ENCODE measurements at regions not wholly inside any gene's neighbourhood (a gene's known extent, or its start where the extent isn't known, plus 50 kb on each side); places are given as distances from the start of the nearest gene placed in this dataset.
A peak's percentile ranks its signal among the peaks of the same experiment; 100 is the strongest.

- H3K4me3 ChIP-seq (ENCODE audit: control insufficient read depth, low read depth, low read length): no peak overlapping the region
- TF ChIP-seq CTCF (IDR thresholded peaks at IDR 0.05; ENCODE audit: control insufficient read depth, insufficient read depth, low read depth, low read length, missing control alignments): no peak
- peak; percentile 16 for DNase-seq (ENCODE audit: low read depth)
Measured at GRCh38 chr14:38469156-38469555, 213.3 kb upstream of the CLEC14A start.

DNA sequence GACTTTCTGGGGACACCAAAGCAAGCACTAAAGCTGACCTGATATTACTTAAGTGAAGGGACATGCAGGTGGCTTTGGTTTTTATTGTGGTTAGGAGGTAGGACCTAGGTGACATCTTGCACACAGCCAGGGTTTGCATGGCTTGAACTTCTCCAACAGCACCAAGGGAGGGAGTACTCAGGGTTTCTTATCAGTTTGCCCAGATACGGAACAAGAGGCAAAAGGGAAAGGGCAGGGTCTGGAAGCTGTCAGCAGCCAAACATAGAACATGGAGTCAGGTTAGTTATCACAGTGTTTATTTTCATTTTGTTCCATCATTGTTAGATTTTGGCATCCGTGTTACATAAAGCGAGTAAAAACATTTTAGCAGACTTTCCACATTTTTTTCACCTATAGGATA lies 186.3 kb upstream of the CLEC14A start:
- DNase-seq (ENCODE audit: low read depth): no peak
- no peak overlapping the region for H3K4me3 ChIP-seq (ENCODE audit: control insufficient read depth, low read depth, low read length)
- no peak for TF ChIP-seq CTCF (IDR thresholded peaks at IDR 0.05; ENCODE audit: control insufficient read depth, insufficient read depth, low read depth, low read length, missing control alignments)

GRCh38 chr14:38432186-38432585 lies 176.3 kb upstream of the CLEC14A start:
- no peak for DNase-seq (ENCODE audit: low read depth)
- no peak for TF ChIP-seq CTCF (IDR thresholded peaks at IDR 0.05; ENCODE audit: control insufficient read depth, insufficient read depth, low read depth, low read length, missing control alignments)
- H3K4me3 ChIP-seq (ENCODE audit: control insufficient read depth, low read depth, low read length): no peak overlapping the region

- DNase-seq (ENCODE audit: low read depth): no peak
- H3K4me3 ChIP-seq (ENCODE audit: control insufficient read depth, low read depth, low read length): no peak overlapping the region
- TF ChIP-seq CTCF (IDR thresholded peaks at IDR 0.05; ENCODE audit: control insufficient read depth, insufficient read depth, low read depth, low read length, missing control alignments): no peak
Measured at GRCh38 chr14:38431156-38431555, 175.3 kb upstream of the CLEC14A start.

DNA sequence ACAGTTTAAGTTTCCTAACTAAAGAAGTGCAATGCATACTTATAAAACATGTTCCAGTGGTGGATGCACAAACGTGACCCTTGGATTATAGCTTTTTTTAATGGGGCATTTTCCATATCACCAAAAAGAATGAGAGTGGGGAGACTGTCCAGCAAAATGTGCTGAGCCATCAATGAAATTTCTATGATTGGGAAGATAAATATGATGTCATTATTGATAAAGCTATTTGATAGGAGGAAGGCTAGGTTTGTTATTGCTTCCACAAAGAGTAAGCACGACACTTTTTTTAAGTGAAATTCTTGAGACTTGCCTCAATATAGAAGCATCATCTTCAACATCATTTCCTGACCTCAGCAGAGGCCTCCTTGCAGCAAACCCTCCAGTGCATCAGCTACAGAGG lies 174.6 kb upstream of the CLEC14A start:
- no peak overlapping the region for H3K4me3 ChIP-seq (ENCODE audit: control insufficient read depth, low read depth, low read length)
- no peak for DNase-seq (ENCODE audit: low read depth)
- TF ChIP-seq CTCF (IDR thresholded peaks at IDR 0.05; ENCODE audit: control insufficient read depth, insufficient read depth, low read depth, low read length, missing control alignments): no peak

- TF ChIP-seq CTCF (IDR thresholded peaks at IDR 0.05; ENCODE audit: control insufficient read depth, insufficient read depth, low read depth, low read length, missing control alignments): no peak
- no peak for DNase-seq (ENCODE audit: low read depth)
- no peak overlapping the region for H3K4me3 ChIP-seq (ENCODE audit: control insufficient read depth, low read depth, low read length)
Measured at GRCh38 chr14:38425324-38425976, 169.6 kb upstream of the CLEC14A start.

GRCh38 chr14:38420048-38420447 lies 164.2 kb upstream of the CLEC14A start:
- no peak overlapping the region for H3K4me3 ChIP-seq (ENCODE audit: control insufficient read depth, low read depth, low read length)
- no peak for TF ChIP-seq CTCF (IDR thresholded peaks at IDR 0.05; ENCODE audit: control insufficient read depth, insufficient read depth, low read depth, low read length, missing control alignments)
- DNase-seq (ENCODE audit: low read depth): peak; percentile 20

All from AG09309 (cell line).